HepG2 (cell line): ENCODE measurements at regions not wholly inside any gene's neighbourhood (a gene's known extent, or its start where the extent isn't known, plus 50 kb on each side); places are given as distances from the start of the nearest gene placed in this dataset.

Source experiments
- KAT7 ChIP-seq: IDR thresholded peaks from 2 replicates; pipeline ENCODE4 v1.6.1; 2018; ENCODE audit warnings: borderline replicate concordance, missing compliant biosample characterization
- NFE2 ChIP-seq: sonication (generic); formaldehyde crosslinking; IDR thresholded peaks from 2 replicates; pipeline ENCODE4 v1.4.0; 2020; ENCODE audit warnings: missing genetic modification reagents

- no peak for TF ChIP-seq KAT7
- no peak for TF ChIP-seq NFE2 (CRISPR knock-in tag)
These were observed 236.8 kb upstream of the FMN2 start for GRCh38 chr1:239854922-239855321.
